Psoas muscle (tissue), 7 donors: ENCODE measurements at regions not wholly inside any gene's neighbourhood (a gene's known extent, or its start where the extent isn't known, plus 50 kb on each side); places are given as distances from the start of the nearest gene placed in this dataset.

ENCODE experiments used
- ATAC-seq, 4 donors: fragments of 200-7000 bp; cut with Tn5 transposase; one replicate each; pipeline ENCODE4 v1.9.1; 2020; ENCODE audit warnings: moderate library complexity in 3 of 4, mild to moderate bottlenecking in 2 of 4
- DNase-seq, 2 donors: peaks; one replicate each; pipeline ENCODE4 v3.0.0-alpha.2; 2020
- H3K27ac ChIP-seq: fragments of 200-600 bp; one replicate; pipeline ENCODE4 v1.8.0; 2022
- H3K27me3 ChIP-seq, 3 donors: fragments of 200-600 bp in 1 of 3; one replicate each; pipeline versions ENCODE4 v1.6.1 to v1.8.0; 2013 to 2022; ENCODE audit warnings: low read length in 2 of 3, mild to moderate bottlenecking in 2 of 3, moderate library complexity in 1 of 3; ENCODE audit not compliant: insufficient read depth in 3 of 3
- H3K36me3 ChIP-seq, 2 donors: fragments of 200-600 bp in 1 of 2; one replicate each; pipeline versions ENCODE4 v1.6.1 to v1.8.0; 2013 to 2022; ENCODE audit warnings: low read depth in 1 of 2, mild to moderate bottlenecking in 1 of 2, moderate library complexity in 1 of 2; ENCODE audit not compliant: insufficient read depth in 1 of 2
- H3K4me1 ChIP-seq: fragments of 200-600 bp; one replicate; pipeline ENCODE4 v1.8.0; 2022
- H3K4me3 ChIP-seq: fragments of 200-600 bp; one replicate; pipeline ENCODE4 v1.8.0; 2022; ENCODE audit warnings: mild to moderate bottlenecking
- H3K9me3 ChIP-seq: fragments of 200-600 bp; one replicate; pipeline ENCODE4 v1.8.0; 2022
- CTCF ChIP-seq: fragments of 200-600 bp; IDR thresholded peaks from one replicate; pipeline ENCODE4 v1.8.0; 2022; ENCODE audit warnings: antibody characterized with exemption
- WGBS, 3 donors: extraction: QIAGEN DNeasy Blood & Tissue Kit; methylation state at CpG; one replicate each; pipeline versions ENCODE4 v1.1.6 to v1.1.7; 2013; 5-methylcytosine and 5-hydroxymethylcytosine counted together
- intact Hi-C, 2 donors: fragments of 100-400 bp; cut with DNase I; formaldehyde crosslinking; loops; one replicate each; pipeline versions ENCODE4 v1.11.0 to v1.14.2; 2022
- donor health status: healthy with polysubstance abuse.
- donor health status: DM: no; HTN: no; CAD: no; lungs with moderate emphysema.
- donor health status: Bipolar disorder and iron deficiency.
- donor health status: healthy.
- donor health status: DM: yes; HTN: yes; CAD: no.
- donor health status: DM: no; HTN: no; CAD: no.
- donor health status: DM: yes; HTN: yes; CAD: no.

GRCh38 chr16:63057341-63057740, 1021.1 kb upstream of the CDH8 start:
- WGBS, 3 donors: 75 to 85% (median 77%) methylated on average over 3 of the region's 3 CpGs
- no peaks in the 10 kb centered on the region for H3K4me1 ChIP-seq
- intact Hi-C loops: no loop called here
- H3K27me3 ChIP-seq: no peaks in the 10 kb centered on the region
- no peak for ATAC-seq
- DNase-seq: no peak
- no peaks in the 10 kb centered on the region for H3K9me3 ChIP-seq
- no peak overlapping the region for H3K4me3 ChIP-seq
- no peak overlapping the region for H3K27ac ChIP-seq
- TF ChIP-seq CTCF: no peak
- no peaks in the 10 kb centered on the region for H3K36me3 ChIP-seq

GRCh38 chr16:63050391-63050790, 1014.2 kb upstream of the CDH8 start:
- intact Hi-C loops: no loop called here
- H3K27me3 ChIP-seq: no peaks in the 10 kb centered on the region
- ATAC-seq (no peak), DNase-seq (no peak)
- H3K27ac ChIP-seq: no peak overlapping the region
- no peaks in the 10 kb centered on the region for H3K4me1 ChIP-seq
- no peaks in the 10 kb centered on the region for H3K36me3 ChIP-seq
- WGBS, 3 donors: 89 to 93% (median 89%) methylated on average over 1 of the region's 1 CpG
- H3K4me3 ChIP-seq: no peak overlapping the region
- no peaks in the 10 kb centered on the region for H3K9me3 ChIP-seq
- no peak for TF ChIP-seq CTCF

GRCh38 chr16:63038397-63039106, 1002.3 kb upstream of the CDH8 start:
- WGBS, 3 donors: 33 to 42% (median 42%) methylated on average over 7 of the region's 7 CpGs
- H3K4me1 ChIP-seq: no peaks in the 10 kb centered on the region
- DNase-seq: no peak
- TF ChIP-seq CTCF: no peak
- H3K9me3 ChIP-seq: peaks cover 4% of the 10 kb centered on the region
- H3K36me3 ChIP-seq: no peaks in the 10 kb centered on the region
- no peak overlapping the region for H3K27ac ChIP-seq
- H3K27me3 ChIP-seq: no peaks in the 10 kb centered on the region
- H3K4me3 ChIP-seq: no peak overlapping the region
- intact Hi-C loops: no loop called here
- ATAC-seq: no peak

GRCh38 chr16:63037761-63038396, 1001.6 kb upstream of the CDH8 start:
- no peak overlapping the region for H3K27ac ChIP-seq
- H3K4me1 ChIP-seq: no peaks in the 10 kb centered on the region
- ATAC-seq (no peak), DNase-seq (no peak)
- H3K27me3 ChIP-seq: no peaks in the 10 kb centered on the region
- H3K4me3 ChIP-seq: no peak overlapping the region
- intact Hi-C loops: no loop called here
- H3K36me3 ChIP-seq: no peaks in the 10 kb centered on the region
- TF ChIP-seq CTCF: no peak
- 30 to 38% (median 31%) methylated on average over 1 of the region's 1 CpG for WGBS, 3 donors
- H3K9me3 ChIP-seq: peaks cover 4% of the 10 kb centered on the region
